K562 (cell line): ENCODE measurements at regions not wholly inside any gene's neighbourhood (a gene's known extent, or its start where the extent isn't known, plus 50 kb on each side); places are given as distances from the start of the nearest gene placed in this dataset.

Source experiments
- ATAC-seq: fragments of 200-7000 bp; cut with Tn5 transposase; 3 replicates; pipeline ENCODE4 v1.9.1; 2020; ENCODE audit warnings: moderate library complexity
- BruUV-seq: library from RNA; stranded (reverse); fragments of 400-500 nt; replicated peaks from 2 replicates; lab custom pipeline; 2021; lab: Mats Ljungman, UMichigan
- CTCF ChIA-PET: fragments of 300-600 bp; formaldehyde crosslinking; extraction: SDS; loops from one replicate; lab custom pipeline; 2021; ENCODE audit warnings: low intra/inter-chr PET ratio; lab: Yijun Ruan, JAX
- POLR2A ChIA-PET: fragments of 300-600, 350-650 bp; sonication (Branson Sonifier 250); formaldehyde crosslinking; extraction: SDS; loops from one replicate; lab custom pipeline; 2021; ENCODE audit warnings: antibody characterized with exemption, inconsistent platforms; lab: Yijun Ruan, JAX
- DNase-seq, 4 experiments: peaks; one replicate each; pipeline versions ENCODE4 v3.0.0 to v3.0.0-alpha.2; 2011 to 2018; ENCODE audit warnings: low spot score in 3 of 4, mixed read lengths in 3 of 4; ENCODE audit errors: extremely low read depth in 1 of 4
- FAIRE-seq: peaks from 2 replicates; lab custom pipeline; 2011; peaks lifted over from hg19 to GRCh38; lab: Jason Lieb, UNC
- H2AFZ ChIP-seq: 2 replicates; pipeline ENCODE4 v1.6.0; 2011; ENCODE audit warnings: low read depth, low read length, control low read depth, inconsistent platforms
- H3K27ac ChIP-seq: fragments of 200-600 bp; 3 replicates; pipeline ENCODE4 v1.8.0; 2011; ENCODE audit warnings: low read depth, mild to moderate bottlenecking, control low read depth, inconsistent platforms, low read length, moderate library complexity, mixed read lengths; ENCODE audit errors: extremely low read depth
- H3K27me3 ChIP-seq, 2 experiments: fragments of 300-600 bp in 1 of 2; 2 replicates in 1 of 2; 3 replicates in 1 of 2; pipeline versions ENCODE4 v1.6.0 to v1.8.0; 2011; ENCODE audit warnings: inconsistent platforms in 2 of 2, low read length in 2 of 2, mild to moderate bottlenecking in 1 of 2, mixed read lengths in 1 of 2, moderate library complexity in 1 of 2; ENCODE audit not compliant: control insufficient read depth in 2 of 2, insufficient read depth in 2 of 2
- H3K36me3 ChIP-seq: fragments of 300-600 bp; 3 replicates; pipeline ENCODE4 v1.8.0; 2011; ENCODE audit warnings: mild to moderate bottlenecking, low read length, inconsistent platforms; ENCODE audit not compliant: control insufficient read depth, insufficient read depth
- H3K4me1 ChIP-seq, 2 experiments: fragments of 200-600 bp in 1 of 2; replicated peaks in 1 of 2; 2 replicates in 1 of 2; 3 replicates in 1 of 2; pipeline versions ENCODE4 v1.5.1 to v1.8.0; 2011; ENCODE audit warnings: inconsistent platforms in 2 of 2, low read length in 2 of 2, mild to moderate bottlenecking in 1 of 2, mixed read lengths in 1 of 2, moderate library complexity in 1 of 2; ENCODE audit not compliant: control insufficient read depth in 2 of 2, insufficient read depth in 2 of 2
- H3K4me2 ChIP-seq: 2 replicates; pipeline ENCODE4 v1.6.1; 2011; ENCODE audit warnings: low read length, control low read depth, inconsistent platforms, mixed read lengths; ENCODE audit not compliant: insufficient read depth
- H3K4me3 ChIP-seq: fragments of 200-600 bp; sonication (generic), shearing (Covaris generic); 2 replicates; pipeline ENCODE4 v1.5.1; 2016; ENCODE audit warnings: control low read depth, inconsistent platforms
- H3K79me2 ChIP-seq: fragments of 200-600 bp; 3 replicates; pipeline ENCODE4 v1.8.0; 2011; ENCODE audit warnings: low read length, inconsistent platforms; ENCODE audit not compliant: control insufficient read depth, insufficient read depth
- H3K9ac ChIP-seq, 2 experiments: 2 replicates each; pipeline versions ENCODE4 v1.6.0 to v1.6.1; 2011; ENCODE audit warnings: low read depth in 2 of 2, low read length in 2 of 2, control low read depth in 1 of 2, inconsistent platforms in 1 of 2, mild to moderate bottlenecking in 1 of 2, mixed read lengths in 1 of 2; ENCODE audit not compliant: insufficient read depth in 1 of 2
- H3K9me1 ChIP-seq: one replicate; pipeline ENCODE4 v1.6.0; 2011; ENCODE audit warnings: inconsistent platforms, mild to moderate bottlenecking, low read length, moderate library complexity; ENCODE audit not compliant: control insufficient read depth, insufficient read depth
- H3K9me3 ChIP-seq: replicated peaks from 2 replicates; pipeline ENCODE4 v1.5.1; 2011; ENCODE audit warnings: low read depth, low read length, inconsistent platforms; ENCODE audit not compliant: control insufficient read depth, insufficient read depth
- H4K20me1 ChIP-seq: replicated peaks from 2 replicates; pipeline ENCODE4 v1.6.1; 2011; ENCODE audit warnings: low read length, inconsistent platforms, mixed read lengths; ENCODE audit not compliant: control insufficient read depth, insufficient read depth
- CEBPB ChIP-seq: fragments of 450-650 bp; IDR thresholded peaks from 2 replicates; pipeline ENCODE4 v1.6.1; 2016; ENCODE audit warnings: missing genetic modification characterization, missing compliant biosample characterization
- NUFIP1 ChIP-seq: fragments of 450-650 bp; IDR thresholded peaks from 2 replicates; pipeline ENCODE4 v1.6.1; 2018; ENCODE audit not compliant: partially characterized antibody
- WGBS: fragments of 100-300 bp; shearing (Covaris generic); methylation state at CpG from one replicate; pipeline ENCODE4 v1.1.6; 2016; ENCODE audit warnings: low coverage, mixed read lengths; ENCODE audit not compliant: insufficient coverage; ENCODE audit errors: missing lambda C conversion rate; 5-methylcytosine and 5-hydroxymethylcytosine counted together
- in situ Hi-C: fragments of 300-500 bp; cut with MboI; formaldehyde crosslinking; loops from 4 replicates; pipeline ENCODE4 v1.15.0; 2018; ENCODE audit warnings: inconsistent platforms, mixed read lengths
- intact Hi-C: fragments of 100-400 bp; cut with micrococcal nuclease; formaldehyde crosslinking; loops from 2 replicates; pipeline ENCODE4 v1.14.2; 2022
- TF ChIP-seq, protein P1 (sequence below): fragments of 200-800 bp; sonication (Bioruptor generic); IDR thresholded peaks from 2 replicates; pipeline ENCODE4 v1.6.1; 2016; ENCODE audit warnings: missing genetic modification characterization, missing compliant biosample characterization

DNA sequence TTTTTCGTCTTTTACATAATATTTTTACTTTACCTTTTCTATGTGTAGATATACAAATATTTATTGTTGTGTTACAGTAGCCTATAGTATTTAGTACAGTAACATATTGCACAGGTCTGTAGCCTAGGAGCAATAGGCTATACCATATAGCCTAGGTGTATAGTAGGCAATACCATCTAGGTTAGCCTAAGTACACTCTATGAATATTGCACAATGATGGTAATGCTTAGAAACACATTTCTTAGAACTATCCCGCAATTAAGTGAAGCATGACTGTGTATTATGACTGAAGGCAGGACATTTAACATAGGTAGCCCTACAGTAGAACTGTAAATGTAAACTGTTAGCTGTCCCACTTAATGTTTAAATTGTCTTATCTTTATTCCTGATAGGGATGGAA lies 964.3 kb downstream of the SLITRK1 start:
- DNase-seq (no peak), ATAC-seq (no peak), FAIRE-seq (no peak)
- H3K9ac ChIP-seq = no peak overlapping the region
- no peak overlapping the region for H2AFZ ChIP-seq
- ChIA-PET POLR2A (no interaction called here), CTCF (no interaction called here)
- no peaks in the 10 kb centered on the region for H4K20me1 ChIP-seq
- no peaks in the 10 kb centered on the region for H3K9me3 ChIP-seq
- no peaks in the 10 kb centered on the region for H3K79me2 ChIP-seq
- intact Hi-C loops (no loop called here), in situ Hi-C loops (no loop called here)
- 11% methylated on average over 1 of the region's 2 CpGs for WGBS
- H3K27ac ChIP-seq = no peak overlapping the region
- no peaks in the 10 kb centered on the region for H3K27me3 ChIP-seq
- H3K9me1 ChIP-seq = no peaks in the 10 kb centered on the region
- TF ChIP-seq CEBPB (tag) (peak; percentile 54; the same call in 1 of the 2 replicates), NUFIP1 (no peak)
- TF ChIP-seq, protein P1, sequence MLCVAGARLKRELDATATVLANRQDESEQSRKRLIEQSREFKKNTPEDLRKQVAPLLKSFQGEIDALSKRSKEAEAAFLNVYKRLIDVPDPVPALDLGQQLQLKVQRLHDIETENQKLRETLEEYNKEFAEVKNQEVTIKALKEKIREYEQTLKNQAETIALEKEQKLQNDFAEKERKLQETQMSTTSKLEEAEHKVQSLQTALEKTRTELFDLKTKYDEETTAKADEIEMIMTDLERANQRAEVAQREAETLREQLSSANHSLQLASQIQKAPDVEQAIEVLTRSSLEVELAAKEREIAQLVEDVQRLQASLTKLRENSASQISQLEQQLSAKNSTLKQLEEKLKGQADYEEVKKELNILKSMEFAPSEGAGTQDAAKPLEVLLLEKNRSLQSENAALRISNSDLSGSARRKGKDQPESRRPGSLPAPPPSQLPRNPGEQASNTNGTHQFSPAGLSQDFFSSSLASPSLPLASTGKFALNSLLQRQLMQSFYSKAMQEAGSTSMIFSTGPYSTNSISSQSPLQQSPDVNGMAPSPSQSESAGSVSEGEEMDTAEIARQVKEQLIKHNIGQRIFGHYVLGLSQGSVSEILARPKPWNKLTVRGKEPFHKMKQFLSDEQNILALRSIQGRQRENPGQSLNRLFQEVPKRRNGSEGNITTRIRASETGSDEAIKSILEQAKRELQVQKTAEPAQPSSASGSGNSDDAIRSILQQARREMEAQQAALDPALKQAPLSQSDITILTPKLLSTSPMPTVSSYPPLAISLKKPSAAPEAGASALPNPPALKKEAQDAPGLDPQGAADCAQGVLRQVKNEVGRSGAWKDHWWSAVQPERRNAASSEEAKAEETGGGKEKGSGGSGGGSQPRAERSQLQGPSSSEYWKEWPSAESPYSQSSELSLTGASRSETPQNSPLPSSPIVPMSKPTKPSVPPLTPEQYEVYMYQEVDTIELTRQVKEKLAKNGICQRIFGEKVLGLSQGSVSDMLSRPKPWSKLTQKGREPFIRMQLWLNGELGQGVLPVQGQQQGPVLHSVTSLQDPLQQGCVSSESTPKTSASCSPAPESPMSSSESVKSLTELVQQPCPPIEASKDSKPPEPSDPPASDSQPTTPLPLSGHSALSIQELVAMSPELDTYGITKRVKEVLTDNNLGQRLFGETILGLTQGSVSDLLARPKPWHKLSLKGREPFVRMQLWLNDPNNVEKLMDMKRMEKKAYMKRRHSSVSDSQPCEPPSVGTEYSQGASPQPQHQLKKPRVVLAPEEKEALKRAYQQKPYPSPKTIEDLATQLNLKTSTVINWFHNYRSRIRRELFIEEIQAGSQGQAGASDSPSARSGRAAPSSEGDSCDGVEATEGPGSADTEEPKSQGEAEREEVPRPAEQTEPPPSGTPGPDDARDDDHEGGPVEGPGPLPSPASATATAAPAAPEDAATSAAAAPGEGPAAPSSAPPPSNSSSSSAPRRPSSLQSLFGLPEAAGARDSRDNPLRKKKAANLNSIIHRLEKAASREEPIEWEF (CRISPR knock-in tag) = no peak
- no peak overlapping the region for H3K4me2 ChIP-seq
- H3K4me1 ChIP-seq = no peaks in the 10 kb centered on the region
- H3K36me3 ChIP-seq = no peaks in the 10 kb centered on the region
- no peak overlapping the region for H3K4me3 ChIP-seq
- no TSS peak for BruUV-seq
